GM21717 (cell line): ENCODE measurements at regions not wholly inside any gene's neighbourhood (a gene's known extent, or its start where the extent isn't known, plus 50 kb on each side); places are given as distances from the start of the nearest gene placed in this dataset.
"Not testable (repeated sequence)": the region's sequence is repeated elsewhere in the genome, so short reads cannot be mapped to it uniquely, and the experiment has no call there.

Experiments used
- ATAC-seq: cut with Tn5 transposase; IDR thresholded peaks from one replicate; pipeline ENCODE4 v1.9.1; 2021; ENCODE audit warnings: mild to moderate bottlenecking, moderate library complexity; ENCODE audit not compliant: unreplicated experiment

- ATAC-seq: not testable (repeated sequence)
Observed at GRCh38 chr3:72028726-72029125, 243.8 kb upstream of the PROK2 start.

GRCh38 chr3:72028307-72028706 lies 243.4 kb upstream of the PROK2 start:
- not testable (repeated sequence) for ATAC-seq

- not testable (repeated sequence) for ATAC-seq
Observed at GRCh38 chr3:72027728-72028127, 242.8 kb upstream of the PROK2 start.

GRCh38 chr3:72022027-72022426 lies 237.1 kb upstream of the PROK2 start:
- ATAC-seq: no peak

- no peak for ATAC-seq
Observed at GRCh38 chr3:72021531-72021930, 236.6 kb upstream of the PROK2 start.

GRCh38 chr3:72018343-72018984 lies 233.5 kb upstream of the PROK2 start:
- ATAC-seq: no peak

GRCh38 chr3:72017935-72018334 lies 233.0 kb upstream of the PROK2 start:
- no peak for ATAC-seq

GRCh38 chr3:72017311-72017710 lies 232.4 kb upstream of the PROK2 start:
- no peak for ATAC-seq

- peak; percentile 59 for ATAC-seq
Observed at GRCh38 chr3:72015463-72015862, 230.5 kb upstream of the PROK2 start.

GRCh38 chr3:72013084-72013483 lies 228.1 kb upstream of the PROK2 start:
- ATAC-seq: no peak

- no peak for ATAC-seq
Observed at GRCh38 chr3:72012363-72012762, 227.4 kb upstream of the PROK2 start.

- no peak for ATAC-seq
Observed at GRCh38 chr3:72011485-72011884, 226.5 kb upstream of the PROK2 start.

- no peak for ATAC-seq
Observed at GRCh38 chr3:72009851-72010443, 225.0 kb upstream of the PROK2 start.

- no peak for ATAC-seq
Observed at GRCh38 chr3:72008226-72008996, 223.5 kb upstream of the PROK2 start.

- no peak for ATAC-seq
Observed at GRCh38 chr3:72006631-72007556, 221.9 kb upstream of the PROK2 start.

- no peak for ATAC-seq
Observed at GRCh38 chr3:72004749-72005292, 219.9 kb upstream of the PROK2 start.

- no peak for ATAC-seq
Observed at GRCh38 chr3:72003936-72004335, 219.0 kb upstream of the PROK2 start.

GRCh38 chr3:72001758-72002157 lies 216.8 kb upstream of the PROK2 start:
- no peak for ATAC-seq

- no peak for ATAC-seq
Observed at GRCh38 chr3:71998995-71999673, 214.2 kb upstream of the PROK2 start.

GRCh38 chr3:71997066-71997653 lies 212.2 kb upstream of the PROK2 start:
- ATAC-seq: no peak
